PFSK-1 (cell line): ENCODE measurements at regions not wholly inside any gene's neighbourhood (a gene's known extent, or its start where the extent isn't known, plus 50 kb on each side); places are given as distances from the start of the nearest gene placed in this dataset.

Experiments
- POLR2AphosphoS5 ChIP-seq: IDR thresholded peaks from 2 replicates; pipeline ENCODE4 v1.6.1; 2012; ENCODE audit warnings: low read depth, mild to moderate bottlenecking, control low read depth, low read length, moderate library complexity
- TF ChIP-seq, protein P1 (sequence below), 2 experiments: IDR thresholded peaks; 2 replicates each; pipeline versions ENCODE4 v1.6.1 to v1.8.0; 2011 to 2012; ENCODE audit warnings: low read depth in 2 of 2, low read length in 2 of 2, control low read depth in 1 of 2, inconsistent platforms in 1 of 2, mild to moderate bottlenecking in 1 of 2, moderate library complexity in 1 of 2; ENCODE audit not compliant: insufficient read depth in 1 of 2

DNA sequence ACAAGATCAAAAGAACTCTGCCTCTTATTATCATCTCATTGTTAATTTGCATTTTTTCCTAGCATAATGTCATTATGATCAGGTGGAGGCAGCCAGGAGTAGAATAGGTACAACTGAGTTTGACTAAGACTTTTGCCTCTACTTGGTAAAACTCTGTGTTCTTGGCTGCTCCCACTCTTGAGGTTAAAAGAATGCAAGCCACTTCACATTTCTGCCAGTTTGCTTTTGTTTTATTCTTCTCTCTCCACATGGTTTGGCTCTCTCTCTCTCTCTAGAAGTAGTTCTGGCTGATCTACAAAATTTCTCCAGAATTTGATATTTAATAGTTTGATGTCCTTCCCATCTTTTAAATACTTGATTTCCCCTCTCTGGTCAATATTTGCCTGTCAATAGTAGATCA is 170.7 kb upstream of the E2F7 start:
- no peak for TF ChIP-seq POLR2AphosphoS5
- TF ChIP-seq, protein P1, sequence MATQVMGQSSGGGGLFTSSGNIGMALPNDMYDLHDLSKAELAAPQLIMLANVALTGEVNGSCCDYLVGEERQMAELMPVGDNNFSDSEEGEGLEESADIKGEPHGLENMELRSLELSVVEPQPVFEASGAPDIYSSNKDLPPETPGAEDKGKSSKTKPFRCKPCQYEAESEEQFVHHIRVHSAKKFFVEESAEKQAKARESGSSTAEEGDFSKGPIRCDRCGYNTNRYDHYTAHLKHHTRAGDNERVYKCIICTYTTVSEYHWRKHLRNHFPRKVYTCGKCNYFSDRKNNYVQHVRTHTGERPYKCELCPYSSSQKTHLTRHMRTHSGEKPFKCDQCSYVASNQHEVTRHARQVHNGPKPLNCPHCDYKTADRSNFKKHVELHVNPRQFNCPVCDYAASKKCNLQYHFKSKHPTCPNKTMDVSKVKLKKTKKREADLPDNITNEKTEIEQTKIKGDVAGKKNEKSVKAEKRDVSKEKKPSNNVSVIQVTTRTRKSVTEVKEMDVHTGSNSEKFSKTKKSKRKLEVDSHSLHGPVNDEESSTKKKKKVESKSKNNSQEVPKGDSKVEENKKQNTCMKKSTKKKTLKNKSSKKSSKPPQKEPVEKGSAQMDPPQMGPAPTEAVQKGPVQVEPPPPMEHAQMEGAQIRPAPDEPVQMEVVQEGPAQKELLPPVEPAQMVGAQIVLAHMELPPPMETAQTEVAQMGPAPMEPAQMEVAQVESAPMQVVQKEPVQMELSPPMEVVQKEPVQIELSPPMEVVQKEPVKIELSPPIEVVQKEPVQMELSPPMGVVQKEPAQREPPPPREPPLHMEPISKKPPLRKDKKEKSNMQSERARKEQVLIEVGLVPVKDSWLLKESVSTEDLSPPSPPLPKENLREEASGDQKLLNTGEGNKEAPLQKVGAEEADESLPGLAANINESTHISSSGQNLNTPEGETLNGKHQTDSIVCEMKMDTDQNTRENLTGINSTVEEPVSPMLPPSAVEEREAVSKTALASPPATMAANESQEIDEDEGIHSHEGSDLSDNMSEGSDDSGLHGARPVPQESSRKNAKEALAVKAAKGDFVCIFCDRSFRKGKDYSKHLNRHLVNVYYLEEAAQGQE (IDR thresholded peaks at IDR 0.05; ENCODE audit: insufficient read depth in 1 of 2, low read depth in 2 of 2, low read length in 2 of 2): no peak
